GM04503 (cell line): ENCODE measurements at regions not wholly inside any gene's neighbourhood (a gene's known extent, or its start where the extent isn't known, plus 50 kb on each side); places are given as distances from the start of the nearest gene placed in this dataset.
"Not testable (repeated sequence)": the region's sequence is repeated elsewhere in the genome, so short reads cannot be mapped to it uniquely, and the experiment has no call there.

Experiments
- DNase-seq: peaks from one replicate; pipeline ENCODE4 v3.0.0-alpha.2; 2012; ENCODE audit warnings: low read depth

GRCh38 chr2:52386433-52387030 lies 1354.6 kb upstream of the NRXN1 start:
- DNase-seq = no peak

- no peak for DNase-seq
Measured at GRCh38 chr2:52383541-52383940, 1351.6 kb upstream of the NRXN1 start.

- no peak for DNase-seq
Measured at GRCh38 chr2:52369178-52369577, 1337.2 kb upstream of the NRXN1 start.

GRCh38 chr2:52368141-52368540 lies 1336.2 kb upstream of the NRXN1 start:
- DNase-seq = no peak

- DNase-seq = no peak
Measured at GRCh38 chr2:52365946-52366345, 1334.0 kb upstream of the NRXN1 start.

GRCh38 chr2:52356556-52356955 lies 1324.6 kb upstream of the NRXN1 start:
- no peak for DNase-seq

- no peak for DNase-seq
Measured at GRCh38 chr2:52347292-52347691, 1315.4 kb upstream of the NRXN1 start.

GRCh38 chr2:52345676-52346075 lies 1313.7 kb upstream of the NRXN1 start:
- DNase-seq = no peak

GRCh38 chr2:52345082-52345481 lies 1313.2 kb upstream of the NRXN1 start:
- DNase-seq = no peak

GRCh38 chr2:52343706-52344266 lies 1311.9 kb upstream of the NRXN1 start:
- DNase-seq = no peak

GRCh38 chr2:52343010-52343409 lies 1311.1 kb upstream of the NRXN1 start:
- DNase-seq = no peak

GRCh38 chr2:52342458-52342857 lies 1310.5 kb upstream of the NRXN1 start:
- DNase-seq = no peak

- no peak for DNase-seq
Measured at GRCh38 chr2:52341732-52342131, 1309.8 kb upstream of the NRXN1 start.

- no peak for DNase-seq
Measured at GRCh38 chr2:52340171-52340570, 1308.2 kb upstream of the NRXN1 start.

- not testable (repeated sequence) for DNase-seq
Measured at GRCh38 chr2:52337786-52338185, 1305.9 kb upstream of the NRXN1 start.

- DNase-seq = no peak
Measured at GRCh38 chr2:52336951-52337350, 1305.0 kb upstream of the NRXN1 start.

GRCh38 chr2:52335727-52336126 lies 1303.8 kb upstream of the NRXN1 start:
- no peak for DNase-seq

GRCh38 chr2:52334185-52334584 lies 1302.3 kb upstream of the NRXN1 start:
- DNase-seq = no peak

GRCh38 chr2:52327641-52328040 lies 1295.7 kb upstream of the NRXN1 start:
- no peak for DNase-seq

- DNase-seq = no peak
Measured at GRCh38 chr2:52314231-52314630, 1282.3 kb upstream of the NRXN1 start.

- no peak for DNase-seq
Measured at GRCh38 chr2:52312486-52312885, 1280.6 kb upstream of the NRXN1 start.

- no peak for DNase-seq
Measured at GRCh38 chr2:52311862-52312261, 1279.9 kb upstream of the NRXN1 start.

GRCh38 chr2:52308156-52308555 lies 1276.2 kb upstream of the NRXN1 start:
- no peak for DNase-seq

GRCh38 chr2:52294628-52295027 lies 1262.7 kb upstream of the NRXN1 start:
- no peak for DNase-seq
